ENCODE measurements at regions not wholly inside any gene's neighbourhood (a gene's known extent, or its start where the extent isn't known, plus 50 kb on each side); places are given as distances from the start of the nearest gene placed in this dataset.
"Not testable (repeated sequence)": the region's sequence is repeated elsewhere in the genome, so short reads cannot be mapped to it uniquely, and the experiment has no call there.

DNA sequence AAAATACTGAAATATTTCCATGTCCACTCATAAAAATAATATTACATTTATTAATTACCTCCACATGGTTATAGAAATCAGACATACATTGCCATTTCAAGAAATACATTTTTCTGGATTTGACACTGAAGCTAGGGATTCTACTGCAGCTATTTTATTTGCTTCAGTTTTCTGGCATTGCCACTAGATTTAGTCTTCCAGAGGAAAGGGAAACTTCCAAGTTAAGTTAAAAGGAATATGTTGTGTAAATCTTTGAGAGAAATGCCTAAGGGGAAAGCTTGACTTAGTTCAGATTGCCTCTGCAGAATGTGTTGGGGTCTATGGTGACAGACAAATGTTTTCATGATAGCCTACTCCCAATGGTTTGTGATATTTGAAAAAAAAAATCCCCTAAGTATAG lies 1631.3 kb downstream of the PCDH18 start:
- Histone ChIP-seq H4K8ac (ENCODE audit: low read depth in 2 of 2, low read length in 2 of 2) (no peak overlapping the region), H3K4me2 (ENCODE audit: low read depth, low read length) (no peak overlapping the region), H4K20me1 (ENCODE audit: insufficient read depth, low read length) (no peaks in the 10 kb centered on the region), H3K27me3 (ENCODE audit: control insufficient read depth, insufficient read depth, low read length) (no peaks in the 10 kb centered on the region), H3K4me1 (ENCODE audit: control insufficient read depth, insufficient read depth, low read length) (no peaks in the 10 kb centered on the region), H3K9me3 (ENCODE audit: control insufficient read depth, insufficient read depth, low read length) (peaks cover 6% of the 10 kb centered on the region), H3K9ac (ENCODE audit: low read depth, low read length) (no peak overlapping the region), H2BK120ac (ENCODE audit: low read depth, low read length) (no peak overlapping the region), H3K36me3 (ENCODE audit: control insufficient read depth, insufficient read depth, low read length) (no peaks in the 10 kb centered on the region), H3K4me3 (ENCODE audit: insufficient read depth, low read depth, low read length) (no peak overlapping the region), H3K56ac (ENCODE audit: extremely low read depth, insufficient read depth, low read length) (no peak overlapping the region), H3K4ac (ENCODE audit: low read depth, low read length) (no peak overlapping the region), H3K79me1 (ENCODE audit: low read depth in 1 of 2, low read length in 2 of 2) (no peaks in the 10 kb centered on the region), H3K14ac (replicated peaks; ENCODE audit: low read depth, low read length) (no peak overlapping the region), H3K9me1 (ENCODE audit: insufficient read depth, low read length) (no peaks in the 10 kb centered on the region), H2AFZ (replicated peaks; ENCODE audit: low read length, poor library complexity) (no peak overlapping the region), H4K5ac (ENCODE audit: low read depth, low read length) (no peak overlapping the region), H3K18ac (ENCODE audit: low read depth, low read length) (no peak overlapping the region), H4K91ac (ENCODE audit: insufficient read depth, low read depth, low read length) (no peak overlapping the region), H2BK5ac (ENCODE audit: low read depth, low read length, poor library complexity, severe bottlenecking) (no peak overlapping the region), H3K23ac (ENCODE audit: low read depth, low read length) (no peak overlapping the region), H2BK15ac (ENCODE audit: low read depth, low read length) (no peak overlapping the region), H2AK9ac (replicated peaks; ENCODE audit: low read depth, low read length, poor library complexity) (no peak overlapping the region), H3K27ac (ENCODE audit: insufficient read depth, low read length) (no peak overlapping the region), H2BK20ac (ENCODE audit: low read depth, low read length) (no peak overlapping the region), H2AK5ac (ENCODE audit: low read depth, low read length) (no peak overlapping the region)
- in situ Hi-C loops (cut with MboI; ENCODE audit: low sequenced_read_pairs) (no loop called here), dilution Hi-C loops (cut with HindIII; ENCODE audit: low sequenced_read_pairs, unreplicated experiment) (no loop called here), intact Hi-C loops (cut with micrococcal nuclease) (no loop called here)
- TF ChIP-seq NFE2L2 (IDR thresholded peaks at IDR 0.05; ENCODE audit: low read depth, low read length) (no peak), MAFK (IDR thresholded peaks at IDR 0.05; ENCODE audit: low read depth, low read length) (no peak), CHD1 (IDR thresholded peaks at IDR 0.05; ENCODE audit: low read depth, low read length) (no peak), RCOR1 (IDR thresholded peaks at IDR 0.05; ENCODE audit: insufficient replicate concordance, low read length) (no peak), FOS (IDR thresholded peaks at IDR 0.05; ENCODE audit: low read depth, low read length) (no peak)
- TF ChIP-seq, protein P1, sequence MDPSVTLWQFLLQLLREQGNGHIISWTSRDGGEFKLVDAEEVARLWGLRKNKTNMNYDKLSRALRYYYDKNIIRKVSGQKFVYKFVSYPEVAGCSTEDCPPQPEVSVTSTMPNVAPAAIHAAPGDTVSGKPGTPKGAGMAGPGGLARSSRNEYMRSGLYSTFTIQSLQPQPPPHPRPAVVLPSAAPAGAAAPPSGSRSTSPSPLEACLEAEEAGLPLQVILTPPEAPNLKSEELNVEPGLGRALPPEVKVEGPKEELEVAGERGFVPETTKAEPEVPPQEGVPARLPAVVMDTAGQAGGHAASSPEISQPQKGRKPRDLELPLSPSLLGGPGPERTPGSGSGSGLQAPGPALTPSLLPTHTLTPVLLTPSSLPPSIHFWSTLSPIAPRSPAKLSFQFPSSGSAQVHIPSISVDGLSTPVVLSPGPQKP (IDR thresholded peaks at IDR 0.05; ENCODE audit: borderline replicate concordance, low read depth, low read length) = no peak
- DNase-seq (no peak), ATAC-seq (ENCODE audit: low read depth) (no peak)
- ChIA-PET CTCF (no interaction called here), POLR2A (ENCODE audit: unreplicated experiment) (no interaction called here)
- no TSS peak for BruUV-seq (replicated peaks)

DNA sequence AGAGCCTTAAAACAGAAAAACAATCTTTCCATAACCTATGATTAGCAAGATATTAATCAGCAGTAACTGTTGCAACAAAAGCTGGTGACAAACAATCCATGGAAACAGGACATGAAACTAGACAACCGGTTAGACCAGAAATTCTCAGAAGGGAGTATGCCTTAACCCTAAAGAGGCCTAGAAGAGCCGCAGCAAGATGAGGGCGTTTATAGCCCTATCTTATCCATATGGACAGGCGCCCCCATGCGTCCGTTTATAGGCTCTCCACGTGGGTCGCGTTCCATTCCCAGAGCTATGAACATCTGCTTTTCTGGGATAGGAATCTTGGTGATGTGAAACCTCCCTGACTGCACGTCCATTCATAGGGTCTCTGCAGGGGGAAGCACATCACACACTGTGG lies 1662.7 kb upstream of the PABPC4L start:
- H4K20me1 ChIP-seq (ENCODE audit: insufficient read depth, low read length); in situ Hi-C loops (cut with MboI; ENCODE audit: low sequenced_read_pairs); H2BK120ac ChIP-seq (ENCODE audit: low read depth, low read length); CTCF ChIA-PET; H3K23ac ChIP-seq (ENCODE audit: low read depth, low read length); dilution Hi-C loops (cut with HindIII; ENCODE audit: low sequenced_read_pairs, unreplicated experiment); POLR2A ChIA-PET (ENCODE audit: unreplicated experiment); H3K18ac ChIP-seq (ENCODE audit: low read depth, low read length); H3K36me3 ChIP-seq (ENCODE audit: control insufficient read depth, insufficient read depth, low read length); H4K8ac ChIP-seq (ENCODE audit: low read depth in 2 of 2, low read length in 2 of 2); BruUV-seq (replicated peaks); H3K27me3 ChIP-seq (ENCODE audit: control insufficient read depth, insufficient read depth, low read length); H2AK5ac ChIP-seq (ENCODE audit: low read depth, low read length); ATAC-seq (ENCODE audit: low read depth); H4K91ac ChIP-seq (ENCODE audit: insufficient read depth, low read depth, low read length); intact Hi-C loops (cut with micrococcal nuclease); H4K5ac ChIP-seq (ENCODE audit: low read depth, low read length); H3K56ac ChIP-seq (ENCODE audit: extremely low read depth, insufficient read depth, low read length); H3K79me1 ChIP-seq (ENCODE audit: low read depth in 1 of 2, low read length in 2 of 2); H3K9me3 ChIP-seq (ENCODE audit: control insufficient read depth, insufficient read depth, low read length); H3K4ac ChIP-seq (ENCODE audit: low read depth, low read length); H3K4me2 ChIP-seq (ENCODE audit: low read depth, low read length); H3K4me3 ChIP-seq (ENCODE audit: insufficient read depth, low read depth, low read length); H3K4me1 ChIP-seq (ENCODE audit: control insufficient read depth, insufficient read depth, low read length); H3K9ac ChIP-seq (ENCODE audit: low read depth, low read length); H2AK9ac ChIP-seq (replicated peaks; ENCODE audit: low read depth, low read length, poor library complexity); H2BK20ac ChIP-seq (ENCODE audit: low read depth, low read length); H2BK5ac ChIP-seq (ENCODE audit: low read depth, low read length, poor library complexity, severe bottlenecking); H3K9me1 ChIP-seq (ENCODE audit: insufficient read depth, low read length); H2BK15ac ChIP-seq (ENCODE audit: low read depth, low read length); DNase-seq; H3K14ac ChIP-seq (replicated peaks; ENCODE audit: low read depth, low read length); H2AFZ ChIP-seq (replicated peaks; ENCODE audit: low read length, poor library complexity); H3K27ac ChIP-seq (ENCODE audit: insufficient read depth, low read length): not testable (repeated sequence)
- WGBS, 2 experiments (ENCODE audit: extremely low coverage in 2 of 2, insufficient read length in 1 of 2) = no CpG with 5 or more reads among the region's 10 CpGs

Measured in IMR-90 (cell line).